ENCODE measurements at regions not wholly inside any gene's neighbourhood (a gene's known extent, or its start where the extent isn't known, plus 50 kb on each side); places are given as distances from the start of the nearest gene placed in this dataset.

- Mint-ChIP-seq H3K36me3 (peaks cover 7% of the 10 kb centered on the region), H3K9me3 (peaks cover 4 to 8% of the 10 kb centered on the region in 2 donors), H3K4me1 (no peaks in the 10 kb centered on the region), H3K27ac (no peak overlapping the region), H3K4me3 (no peak overlapping the region), H3K27me3 (ENCODE audit: low read depth in 2 of 2) (no peaks in the 10 kb centered on the region)
- WGBS (ENCODE audit: insufficient coverage): 75% methylated on average over 2 of the region's 2 CpGs
- intact Hi-C loops (cut with micrococcal nuclease): no loop called here
- ATAC-seq: no peak
- no peaks in the 10 kb centered on the region for H3K27me3 ChIP-seq (ENCODE audit: control insufficient read depth, insufficient read depth, low read length)
- no peak for DNase-seq
- peaks cover 3% of the 10 kb centered on the region for H3K9me3 ChIP-seq (ENCODE audit: control insufficient read depth, insufficient read depth, low read length)
- H3K36me3 ChIP-seq (ENCODE audit: control insufficient read depth, insufficient read depth, low read length): no peaks in the 10 kb centered on the region
- no peak overlapping the region for H3K4me3 ChIP-seq (ENCODE audit: low read length)
- H3K27ac ChIP-seq (ENCODE audit: low read length): no peak overlapping the region
- no peaks in the 10 kb centered on the region for H3K4me1 ChIP-seq (ENCODE audit: control insufficient read depth, insufficient read depth, low read length)
- TF ChIP-seq CTCF (IDR thresholded peaks at IDR 0.05): no peak
These were observed 212.6 kb upstream of the FZD8 start for GRCh38 chr10:35854661-35855060.

GRCh38 chr10:35852721-35853120 lies 210.6 kb upstream of the FZD8 start:
- Mint-ChIP-seq H3K36me3 (no peaks in the 10 kb centered on the region), H3K27ac (no peak overlapping the region), H3K27me3 (ENCODE audit: low read depth in 2 of 2) (no peaks in the 10 kb centered on the region), H3K4me3 (no peak overlapping the region), H3K9me3 (peaks cover 3 to 6% of the 10 kb centered on the region in 2 donors), H3K4me1 (no peaks in the 10 kb centered on the region)
- no peak for TF ChIP-seq CTCF (IDR thresholded peaks at IDR 0.05)
- no peaks in the 10 kb centered on the region for H3K4me1 ChIP-seq (ENCODE audit: control insufficient read depth, insufficient read depth, low read length)
- H3K9me3 ChIP-seq (ENCODE audit: control insufficient read depth, insufficient read depth, low read length): peaks cover 3% of the 10 kb centered on the region
- ATAC-seq (no peak), DNase-seq (no peak)
- H3K27ac ChIP-seq (ENCODE audit: low read length): no peak overlapping the region
- no peaks in the 10 kb centered on the region for H3K36me3 ChIP-seq (ENCODE audit: control insufficient read depth, insufficient read depth, low read length)
- no peak overlapping the region for H3K4me3 ChIP-seq (ENCODE audit: low read length)
- 89% methylated on average over 1 of the region's 2 CpGs for WGBS (ENCODE audit: insufficient coverage)
- intact Hi-C loops (cut with micrococcal nuclease): no loop called here
- H3K27me3 ChIP-seq (ENCODE audit: control insufficient read depth, insufficient read depth, low read length): no peaks in the 10 kb centered on the region

GRCh38 chr10:35848412-35848811 lies 206.3 kb upstream of the FZD8 start:
- Histone ChIP-seq H3K4me1 (ENCODE audit: control insufficient read depth, insufficient read depth, low read length) (no peaks in the 10 kb centered on the region), H3K27me3 (ENCODE audit: control insufficient read depth, insufficient read depth, low read length) (no peaks in the 10 kb centered on the region), H3K4me3 (ENCODE audit: low read length) (no peak overlapping the region), H3K27ac (ENCODE audit: low read length) (no peak overlapping the region), H3K36me3 (ENCODE audit: control insufficient read depth, insufficient read depth, low read length) (no peaks in the 10 kb centered on the region), H3K9me3 (ENCODE audit: control insufficient read depth, insufficient read depth, low read length) (peaks cover 3% of the 10 kb centered on the region)
- Mint-ChIP-seq H3K27ac (no peak overlapping the region), H3K27me3 (ENCODE audit: low read depth in 2 of 2) (no peaks in the 10 kb centered on the region), H3K9me3 (peaks cover 2 to 3% of the 10 kb centered on the region in 2 donors), H3K4me1 (no peaks in the 10 kb centered on the region), H3K4me3 (no peak overlapping the region), H3K36me3 (no peaks in the 10 kb centered on the region)
- TF ChIP-seq CTCF (IDR thresholded peaks at IDR 0.05): no peak
- ATAC-seq: no peak
- intact Hi-C loops (cut with micrococcal nuclease): no loop called here
- no peak for DNase-seq
- 86% methylated on average over 4 of the region's 5 CpGs for WGBS (ENCODE audit: insufficient coverage)

GRCh38 chr10:35844686-35845085 lies 202.6 kb upstream of the FZD8 start:
- Mint-ChIP-seq H3K36me3 (no peaks in the 10 kb centered on the region), H3K4me3 (no peak overlapping the region), H3K27me3 (ENCODE audit: low read depth in 2 of 2) (no peaks in the 10 kb centered on the region), H3K27ac (no peak overlapping the region), H3K9me3 (peaks cover 3 to 9% of the 10 kb centered on the region in 2 donors), H3K4me1 (no peaks in the 10 kb centered on the region)
- TF ChIP-seq CTCF (IDR thresholded peaks at IDR 0.05): no peak
- WGBS (ENCODE audit: insufficient coverage): 85% methylated on average over 5 of the region's 5 CpGs
- Histone ChIP-seq H3K27ac (ENCODE audit: low read length) (no peak overlapping the region), H3K27me3 (ENCODE audit: control insufficient read depth, insufficient read depth, low read length) (no peaks in the 10 kb centered on the region), H3K36me3 (ENCODE audit: control insufficient read depth, insufficient read depth, low read length) (no peaks in the 10 kb centered on the region), H3K4me3 (ENCODE audit: low read length) (no peak overlapping the region), H3K9me3 (ENCODE audit: control insufficient read depth, insufficient read depth, low read length) (no peaks in the 10 kb centered on the region), H3K4me1 (ENCODE audit: control insufficient read depth, insufficient read depth, low read length) (no peaks in the 10 kb centered on the region)
- no peak for DNase-seq
- no peak for ATAC-seq
- intact Hi-C loops (cut with micrococcal nuclease): no loop called here

Data from natural killer cell (primary cell).